Heart left ventricle (tissue), 13 donors: ENCODE measurements at regions not wholly inside any gene's neighbourhood (a gene's known extent, or its start where the extent isn't known, plus 50 kb on each side); places are given as distances from the start of the nearest gene placed in this dataset.

Source experiments
- CTCF ChIP-seq, 12 donors: fragments of 200-600 bp; sonication (generic) in 4 of 12; IDR thresholded peaks; one replicate each; pipeline versions ENCODE4 v1.5.0 to v1.8.0; 2018 to 2022; ENCODE audit warnings: antibody characterized with exemption in 12 of 12, mild to moderate bottlenecking in 5 of 12
- POLR2A ChIP-seq, 2 donors: fragments of 450-650 bp; IDR thresholded peaks; one replicate each; pipeline ENCODE4 v1.6.1; 2017; ENCODE audit warnings: antibody characterized with exemption in 2 of 2, mild to moderate bottlenecking in 2 of 2, moderate library complexity in 2 of 2
- donor health status: ischemic (EF 13 %, LVEDD 7.1; RV severe dilation, severe dysfunction).
- donor health status: DM: no; HTN: yes; CAD: no.
- donor health status: DM: no; HTN: no; CAD: no.
- donor health status: ischemic (EF 25% LVEDD 6.9; RV normal size, moderate dysfunction).
- donor health status: ischemic (EF 25% LVEDD 5.7; RV mildly dilated, moderate dysfunction).
- donor health status: ischemic (EF 35%, LVEDD 5.7; RV mildly dilated, moderate dysfunction).
- donor health status: nonischemic (EF 11% LVEDD 7.7; RV severe dilation, severe dysfunction).
- donor health status: DM: yes; HTN: yes; CAD: no.
- donor health status: PGD.
- donor health status: ischemic (EF 29% LVEDD 5.4; RV normal size, mild dysfunction).
- donor health status: nonischemic (EF 23%, LVEDD 6.1; RV moderate dilation, normal function).

- TF ChIP-seq CTCF (IDR thresholded peaks at IDR 0.05) (no peak), POLR2A (IDR thresholded peaks at IDR 0.05) (no peak)
Measured at GRCh38 chr4:125484912-125485311, 170.2 kb downstream of the FAT4 start.
